Gastrocnemius medialis (tissue), 4 donors: ENCODE measurements at regions not wholly inside any gene's neighbourhood (a gene's known extent, or its start where the extent isn't known, plus 50 kb on each side); places are given as distances from the start of the nearest gene placed in this dataset.

Source experiments
- ATAC-seq, 2 donors: fragments of 150-250 bp; one replicate each; pipeline ENCODE4 v1.9.1; 2016
- DNase-seq, 2 donors: peaks; one replicate each; pipeline ENCODE4 v3.0.0-alpha.2; 2019
- H3K27ac ChIP-seq, 4 donors: fragments of 200-600 bp; sonication (generic); 1 replicate in 1 of 4; 2 replicates in 3 of 4; pipeline ENCODE4 v1.5.1; 2016 to 2018; ENCODE audit warnings: mild to moderate bottlenecking in 2 of 4, moderate library complexity in 1 of 4
- H3K27me3 ChIP-seq, 3 donors: fragments of 200-600 bp; sonication (generic) in 2 of 3; 1 replicate in 1 of 3; 2 replicates in 2 of 3; pipeline versions ENCODE4 v1.5.1 to v1.6.0; 2016 to 2019; ENCODE audit warnings: mild to moderate bottlenecking in 1 of 3, moderate library complexity in 1 of 3
- H3K36me3 ChIP-seq, 2 donors: fragments of 200-600 bp; sonication (generic) in 1 of 2; one replicate each; pipeline ENCODE4 v1.5.1; 2017 to 2018
- H3K4me1 ChIP-seq, 2 donors: fragments of 200-600 bp; sonication (generic) in 1 of 2; one replicate each; pipeline ENCODE4 v1.5.1; 2016 to 2017; ENCODE audit warnings: mild to moderate bottlenecking in 2 of 2
- H3K4me3 ChIP-seq, 4 donors: fragments of 200-600 bp; sonication (generic) in 3 of 4; 1 replicate in 1 of 4; 2 replicates in 3 of 4; pipeline ENCODE4 v1.5.1; 2016 to 2019; ENCODE audit warnings: mild to moderate bottlenecking in 2 of 4
- H3K9me3 ChIP-seq, 3 donors: fragments of 200-600 bp; sonication (generic) in 2 of 3; 1 replicate in 1 of 3; 2 replicates in 2 of 3; pipeline ENCODE4 v1.5.1; 2016 to 2019
- POLR2A ChIP-seq, 2 donors: fragments of 450-650 bp; IDR thresholded peaks; one replicate each; pipeline ENCODE4 v1.6.1; 2017; ENCODE audit warnings: antibody characterized with exemption in 2 of 2, mild to moderate bottlenecking in 2 of 2, moderate library complexity in 2 of 2
- in situ Hi-C, 4 donors: fragments of 200-750 bp; cut with MboI; loops; one replicate each; pipeline versions ENCODE4 v1.15.0 to v1.8.0; 2017; ENCODE audit warnings: low sequenced_read_pairs in 4 of 4
- intact Hi-C: fragments of 100-400 bp; cut with DNase I; formaldehyde crosslinking; loops from one replicate; pipeline ENCODE4 v1.15.1; 2023; ENCODE audit warnings: low total_unique reads
- TF ChIP-seq, protein P1 (sequence below), 5 experiments: fragments of 450-650 bp in 3 of 5; fragments of 200-600 bp in 2 of 5; sonication (generic) in 2 of 5; IDR thresholded peaks in 4 of 5; conservative IDR thresholded peaks in 1 of 5; 1 replicate in 4 of 5; 2 replicates in 1 of 5; pipeline ENCODE4 v1.5.1; 2016 to 2019; ENCODE audit warnings: antibody characterized with exemption in 5 of 5, mild to moderate bottlenecking in 3 of 5, moderate library complexity in 3 of 5

- no peaks in the 10 kb centered on the region for H3K9me3 ChIP-seq
- no peak for TF ChIP-seq POLR2A (IDR thresholded peaks at IDR 0.05)
- TF ChIP-seq, protein P1, sequence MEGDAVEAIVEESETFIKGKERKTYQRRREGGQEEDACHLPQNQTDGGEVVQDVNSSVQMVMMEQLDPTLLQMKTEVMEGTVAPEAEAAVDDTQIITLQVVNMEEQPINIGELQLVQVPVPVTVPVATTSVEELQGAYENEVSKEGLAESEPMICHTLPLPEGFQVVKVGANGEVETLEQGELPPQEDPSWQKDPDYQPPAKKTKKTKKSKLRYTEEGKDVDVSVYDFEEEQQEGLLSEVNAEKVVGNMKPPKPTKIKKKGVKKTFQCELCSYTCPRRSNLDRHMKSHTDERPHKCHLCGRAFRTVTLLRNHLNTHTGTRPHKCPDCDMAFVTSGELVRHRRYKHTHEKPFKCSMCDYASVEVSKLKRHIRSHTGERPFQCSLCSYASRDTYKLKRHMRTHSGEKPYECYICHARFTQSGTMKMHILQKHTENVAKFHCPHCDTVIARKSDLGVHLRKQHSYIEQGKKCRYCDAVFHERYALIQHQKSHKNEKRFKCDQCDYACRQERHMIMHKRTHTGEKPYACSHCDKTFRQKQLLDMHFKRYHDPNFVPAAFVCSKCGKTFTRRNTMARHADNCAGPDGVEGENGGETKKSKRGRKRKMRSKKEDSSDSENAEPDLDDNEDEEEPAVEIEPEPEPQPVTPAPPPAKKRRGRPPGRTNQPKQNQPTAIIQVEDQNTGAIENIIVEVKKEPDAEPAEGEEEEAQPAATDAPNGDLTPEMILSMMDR (IDR thresholded peaks at IDR 0.05 in 4 of 5, conservative IDR thresholded peaks at IDR 0.05 in 1 of 5): no peak
- DNase-seq: no peak
- H3K4me3 ChIP-seq: no peak overlapping the region
- no peak overlapping the region for H3K27ac ChIP-seq
- ATAC-seq: no peak
- H3K4me1 ChIP-seq: no peaks in the 10 kb centered on the region
- intact Hi-C loops (no loop called here), in situ Hi-C loops (no loop called here)
- H3K36me3 ChIP-seq: no peaks in the 10 kb centered on the region
- no peaks in the 10 kb centered on the region for H3K27me3 ChIP-seq
Observed at GRCh38 chr18:10088734-10089133, 174.9 kb downstream of the VAPA start.

DNA sequence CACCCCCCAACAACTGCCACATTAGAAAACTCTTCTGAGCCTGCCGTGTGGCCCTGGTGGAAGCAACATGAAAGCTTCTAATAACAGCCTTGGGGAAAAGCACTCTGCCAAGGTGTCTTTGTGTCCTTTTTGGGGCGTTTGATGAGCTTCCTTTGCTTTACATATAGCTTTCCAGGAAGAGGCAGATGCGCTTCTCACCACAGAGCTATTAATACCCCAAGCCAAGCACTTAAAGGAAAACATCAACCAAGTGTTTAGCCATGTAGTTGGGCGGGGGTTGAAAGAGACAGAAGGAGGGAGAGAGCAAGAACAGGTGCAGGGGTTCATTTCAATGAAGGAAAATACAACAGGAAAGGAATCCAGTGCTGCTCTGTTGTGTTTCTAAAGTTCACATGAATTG is 176.1 kb downstream of the VAPA start:
- H3K4me1 ChIP-seq: no peaks in the 10 kb centered on the region
- TF ChIP-seq POLR2A (IDR thresholded peaks at IDR 0.05): no peak
- TF ChIP-seq, protein P1 (IDR thresholded peaks at IDR 0.05 in 4 of 5, conservative IDR thresholded peaks at IDR 0.05 in 1 of 5): no peak
- DNase-seq: no peak
- ATAC-seq: no peak
- intact Hi-C loops: no loop called here
- in situ Hi-C loops: no loop called here
- H3K27me3 ChIP-seq: no peaks in the 10 kb centered on the region
- no peaks in the 10 kb centered on the region for H3K9me3 ChIP-seq
- no peak overlapping the region for H3K4me3 ChIP-seq
- H3K27ac ChIP-seq: no peak overlapping the region
- no peaks in the 10 kb centered on the region for H3K36me3 ChIP-seq

- no peak overlapping the region for H3K27ac ChIP-seq
Observed at GRCh38 chr18:10090668-10091067, 176.9 kb downstream of the VAPA start.

DNA sequence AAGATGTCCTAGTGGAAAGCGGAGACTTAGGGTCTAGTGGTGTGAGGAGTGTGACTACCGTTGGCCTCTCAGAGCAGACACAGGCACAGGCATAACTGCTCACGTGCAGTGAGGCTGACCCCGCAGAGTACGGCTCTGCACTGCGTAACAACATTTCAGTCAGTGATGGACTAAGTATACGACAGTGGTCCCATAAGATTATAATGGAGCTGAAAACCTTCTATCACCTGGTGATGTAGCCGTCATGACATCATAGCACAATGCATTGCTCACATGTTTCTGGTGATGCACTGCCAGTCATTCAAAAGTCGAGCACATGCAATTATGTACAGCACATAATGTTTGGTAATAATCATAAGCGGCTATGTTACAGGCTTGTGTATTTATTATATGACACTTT is 179.6 kb downstream of the VAPA start:
- Histone ChIP-seq H3K4me3 (no peak overlapping the region), H3K4me1 (no peaks in the 10 kb centered on the region), H3K27ac (no peak overlapping the region), H3K9me3 (no peaks in the 10 kb centered on the region), H3K27me3 (no peaks in the 10 kb centered on the region), H3K36me3 (no peaks in the 10 kb centered on the region)
- no peak for DNase-seq
- intact Hi-C loops: no loop called here
- ATAC-seq: no peak
- TF ChIP-seq POLR2A (IDR thresholded peaks at IDR 0.05): no peak
- TF ChIP-seq, protein P1 (IDR thresholded peaks at IDR 0.05 in 4 of 5, conservative IDR thresholded peaks at IDR 0.05 in 1 of 5): no peak
- in situ Hi-C loops: no loop called here

More at GRCh38 chr18:10090668-10091067, 176.9 kb downstream of the VAPA start:
- in situ Hi-C loops (no loop called here), intact Hi-C loops (no loop called here)
- Histone ChIP-seq H3K4me1 (no peaks in the 10 kb centered on the region), H3K4me3 (no peak overlapping the region), H3K27me3 (no peaks in the 10 kb centered on the region), H3K36me3 (no peaks in the 10 kb centered on the region), H3K9me3 (no peaks in the 10 kb centered on the region)
- no peak for TF ChIP-seq POLR2A (IDR thresholded peaks at IDR 0.05)
- TF ChIP-seq, protein P1 (IDR thresholded peaks at IDR 0.05 in 4 of 5, conservative IDR thresholded peaks at IDR 0.05 in 1 of 5): no peak
- ATAC-seq: no peak
- no peak for DNase-seq

DNA sequence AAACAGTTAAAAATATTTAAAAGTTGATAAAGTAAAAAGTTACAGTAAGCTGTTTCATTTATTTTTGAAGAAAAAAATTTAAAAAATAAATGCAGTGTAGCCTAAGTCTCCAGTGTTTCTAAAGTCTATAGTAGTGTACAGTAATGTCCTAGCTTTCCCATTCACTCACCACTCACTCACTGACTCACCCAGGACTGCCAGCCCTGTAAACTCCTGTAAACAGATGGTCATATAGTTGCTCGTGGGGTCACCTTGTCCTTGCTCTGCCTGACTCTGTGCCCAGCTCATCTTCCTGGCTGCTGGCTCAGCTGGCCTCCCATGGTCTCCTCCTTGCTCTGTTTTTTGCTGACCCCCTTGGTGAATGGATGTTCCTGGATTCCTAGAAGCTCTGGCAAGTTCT is 180.3 kb downstream of the VAPA start:
- no peaks in the 10 kb centered on the region for H3K9me3 ChIP-seq
- ATAC-seq: no peak
- no peaks in the 10 kb centered on the region for H3K4me1 ChIP-seq
- no peaks in the 10 kb centered on the region for H3K27me3 ChIP-seq
- no peak for DNase-seq
- intact Hi-C loops (no loop called here), in situ Hi-C loops (no loop called here)
- H3K4me3 ChIP-seq: no peak overlapping the region
- no peaks in the 10 kb centered on the region for H3K36me3 ChIP-seq
- TF ChIP-seq, protein P1 (IDR thresholded peaks at IDR 0.05 in 4 of 5, conservative IDR thresholded peaks at IDR 0.05 in 1 of 5): no peak
- no peak for TF ChIP-seq POLR2A (IDR thresholded peaks at IDR 0.05)
- H3K27ac ChIP-seq: no peak overlapping the region
